H9 (cell line): ENCODE measurements at regions not wholly inside any gene's neighbourhood (a gene's known extent, or its start where the extent isn't known, plus 50 kb on each side); places are given as distances from the start of the nearest gene placed in this dataset.

Source experiments
- DNase-seq: peaks from one replicate; pipeline ENCODE4 v3.0.0-alpha.2; 2017
- H2AFZ ChIP-seq: one replicate; pipeline ENCODE4 v1.6.1; 2013; ENCODE audit warnings: mild to moderate bottlenecking, low read length, control low read depth, moderate library complexity
- H2AK5ac ChIP-seq: 2 replicates; pipeline ENCODE4 v1.6.1; 2013; ENCODE audit warnings: low read length, control low read depth, mixed read lengths; ENCODE audit not compliant: insufficient read length
- H2BK120ac ChIP-seq: one replicate; pipeline ENCODE4 v1.6.1; 2013; ENCODE audit warnings: low read depth, mild to moderate bottlenecking, low read length, control low read depth, inconsistent platforms; ENCODE audit not compliant: poor library complexity, severe bottlenecking
- H2BK12ac ChIP-seq: 2 replicates; pipeline ENCODE4 v1.6.1; 2013; ENCODE audit warnings: low read length, control low read depth, mixed read lengths, low read depth; ENCODE audit not compliant: insufficient read length
- H2BK15ac ChIP-seq: 2 replicates; pipeline ENCODE4 v1.6.1; 2013; ENCODE audit warnings: low read depth, low read length, control low read depth
- H2BK20ac ChIP-seq: one replicate; pipeline ENCODE4 v1.6.1; 2013; ENCODE audit warnings: low read depth, mild to moderate bottlenecking, low read length, control low read depth, inconsistent platforms; ENCODE audit not compliant: poor library complexity, severe bottlenecking
- H2BK5ac ChIP-seq: 2 replicates; pipeline ENCODE4 v1.6.1; 2013; ENCODE audit warnings: low read length, control low read depth, mixed read lengths; ENCODE audit not compliant: insufficient read length
- H3K14ac ChIP-seq: 2 replicates; pipeline ENCODE4 v1.6.1; 2013; ENCODE audit warnings: low read length, control low read depth; ENCODE audit not compliant: insufficient read depth
- H3K18ac ChIP-seq: 2 replicates; pipeline ENCODE4 v1.6.1; 2013; ENCODE audit warnings: low read depth, mild to moderate bottlenecking, mixed read lengths, low read length, control low read depth; ENCODE audit not compliant: insufficient read length
- H3K23ac ChIP-seq: 2 replicates; pipeline ENCODE4 v1.6.1; 2013; ENCODE audit warnings: low read length, control low read depth, mixed read lengths, low read depth; ENCODE audit not compliant: insufficient read length
- H3K23me2 ChIP-seq: 2 replicates; pipeline ENCODE4 v1.6.1; 2013; ENCODE audit warnings: low read depth, mild to moderate bottlenecking, mixed read lengths, low read length, control low read depth; ENCODE audit not compliant: insufficient read length, poor library complexity, severe bottlenecking
- H3K27ac ChIP-seq: 2 replicates; pipeline ENCODE4 v1.5.1; 2013; ENCODE audit warnings: low read length, control low read depth, mixed read lengths, low read depth; ENCODE audit not compliant: insufficient read length
- H3K27me3 ChIP-seq: 2 replicates; pipeline ENCODE4 v1.6.1; 2013; ENCODE audit warnings: low read length, control low read depth, inconsistent platforms; ENCODE audit not compliant: insufficient read depth
- H3K4ac ChIP-seq: 2 replicates; pipeline ENCODE4 v1.6.1; 2013; ENCODE audit warnings: low read depth, mild to moderate bottlenecking, control low read depth, inconsistent platforms, low read length, moderate library complexity
- H3K4me1 ChIP-seq: 2 replicates; pipeline ENCODE4 v1.6.1; 2013; ENCODE audit warnings: low read length, control low read depth, inconsistent platforms; ENCODE audit not compliant: insufficient read depth
- H3K4me2 ChIP-seq: 2 replicates; pipeline ENCODE4 v1.6.1; 2013; ENCODE audit warnings: low read length, control low read depth, mixed read lengths; ENCODE audit not compliant: insufficient read length, insufficient read depth
- H3K56ac ChIP-seq: 2 replicates; pipeline ENCODE4 v1.6.1; 2013; ENCODE audit warnings: low read depth, mild to moderate bottlenecking, mixed read lengths, low read length, control low read depth; ENCODE audit not compliant: insufficient read length
- H3K79me1 ChIP-seq: 2 replicates; pipeline ENCODE4 v1.6.1; 2013; ENCODE audit warnings: low read depth, mild to moderate bottlenecking, moderate library complexity, low read length, control low read depth, inconsistent platforms; ENCODE audit not compliant: insufficient read depth, poor library complexity, severe bottlenecking
- H3K79me2 ChIP-seq: 2 replicates; pipeline ENCODE4 v1.6.1; 2013; ENCODE audit warnings: low read length, control low read depth, inconsistent platforms; ENCODE audit not compliant: insufficient read depth
- H3K9ac ChIP-seq: 2 replicates; pipeline ENCODE4 v1.6.1; 2013; ENCODE audit warnings: low read length, control low read depth, mixed read lengths; ENCODE audit not compliant: insufficient read length; ENCODE audit errors: extremely low read depth
- H3K9me3 ChIP-seq: one replicate; pipeline ENCODE4 v1.6.1; 2013; ENCODE audit warnings: low read depth, low read length, inconsistent platforms; ENCODE audit not compliant: control insufficient read depth
- H3T11ph ChIP-seq: one replicate; pipeline ENCODE4 v1.6.1; 2013; ENCODE audit warnings: mild to moderate bottlenecking, low read length, control low read depth, inconsistent platforms
- H4K20me1 ChIP-seq: one replicate; pipeline ENCODE4 v1.6.1; 2013; ENCODE audit not compliant: control insufficient read depth, insufficient read length, insufficient read depth
- H4K5ac ChIP-seq: 2 replicates; pipeline ENCODE4 v1.6.1; 2013; ENCODE audit warnings: low read depth, mild to moderate bottlenecking, mixed read lengths, low read length, control low read depth; ENCODE audit not compliant: insufficient read length
- H4K8ac ChIP-seq: replicated peaks from 2 replicates; pipeline ENCODE4 v1.6.1; 2013; ENCODE audit warnings: low read length, control low read depth, mixed read lengths, low read depth; ENCODE audit not compliant: insufficient read length
- H4K91ac ChIP-seq: 2 replicates; pipeline ENCODE4 v1.6.1; 2013; ENCODE audit warnings: low read depth, mild to moderate bottlenecking, moderate library complexity, mixed read lengths, low read length, control low read depth; ENCODE audit not compliant: insufficient read length
- H3K27ac Mint-ChIP-seq, 3 experiments: 2 replicates in 2 of 3; 3 replicates in 1 of 3; pipeline ENCODE4 v1.8.0; 2020 to 2021; ENCODE audit warnings: mixed read lengths in 3 of 3, mild to moderate bottlenecking in 1 of 3, moderate library complexity in 1 of 3
- H3K27me3 Mint-ChIP-seq: 2 replicates; pipeline ENCODE4 v1.8.0; 2021; ENCODE audit warnings: low read depth, mild to moderate bottlenecking, moderate library complexity, mixed read lengths
- H3K36me3 Mint-ChIP-seq, 3 experiments: 2 replicates in 2 of 3; 3 replicates in 1 of 3; pipeline ENCODE4 v1.8.0; 2020 to 2021; ENCODE audit warnings: low read depth in 3 of 3, mixed read lengths in 3 of 3; ENCODE audit not compliant: insufficient read depth in 1 of 3
- H3K4me1 Mint-ChIP-seq, 2 experiments: 2 replicates each; pipeline ENCODE4 v1.8.0; 2020; ENCODE audit warnings: mixed read lengths in 2 of 2
- H3K4me3 Mint-ChIP-seq, 2 experiments: 2 replicates in 1 of 2; 3 replicates in 1 of 2; pipeline ENCODE4 v1.8.0; 2020 to 2021; ENCODE audit warnings: mild to moderate bottlenecking in 2 of 2, mixed read lengths in 2 of 2, moderate library complexity in 1 of 2
- H3K9me3 Mint-ChIP-seq, 2 experiments: 2 replicates in 1 of 2; 3 replicates in 1 of 2; pipeline ENCODE4 v1.8.0; 2020; ENCODE audit warnings: mild to moderate bottlenecking in 2 of 2, mixed read lengths in 2 of 2, moderate library complexity in 1 of 2
- CTCF ChIP-seq: fragments of 200-600 bp; sonication (generic); conservative IDR thresholded peaks from 3 replicates; pipeline ENCODE4 v1.8.0; 2021; ENCODE audit warnings: antibody characterized with exemption, mild to moderate bottlenecking
- WGBS: extraction: QIAGEN DNeasy Blood & Tissue Kit; methylation state at CpG from one replicate; pipeline ENCODE4 v1.1.7; 2013; ENCODE audit warnings: missing lambda C conversion rate, low lambda C conversion rate, mixed read lengths; ENCODE audit not compliant: insufficient read length; ENCODE audit errors: extremely low coverage; 5-methylcytosine and 5-hydroxymethylcytosine counted together

GRCh38 chr4:103484521-103484920 is 235.3 kb downstream of the TACR3 start:
- no peaks in the 10 kb centered on the region for H3K79me2 ChIP-seq
- DNase-seq: no peak
- H3K4me1 ChIP-seq: no peaks in the 10 kb centered on the region
- H3K79me1 ChIP-seq: no peaks in the 10 kb centered on the region
- H2BK20ac ChIP-seq: no peak overlapping the region
- H4K8ac ChIP-seq: no peak overlapping the region
- H3K18ac ChIP-seq: no peak overlapping the region
- no peaks in the 10 kb centered on the region for H3K23me2 ChIP-seq
- no peak overlapping the region for H3K4ac ChIP-seq
- H2AFZ ChIP-seq: no peak overlapping the region
- no peak overlapping the region for H3K27ac Mint-ChIP-seq
- no peak overlapping the region for H2BK120ac ChIP-seq
- H2AK5ac ChIP-seq: no peak overlapping the region
- no peaks in the 10 kb centered on the region; the same call in 1 of the 2 replicates for H3K27me3 Mint-ChIP-seq
- no peak overlapping the region for H2BK12ac ChIP-seq
- no peaks in the 10 kb centered on the region for H3K27me3 ChIP-seq
- H4K91ac ChIP-seq: no peak overlapping the region
- no peak overlapping the region for H2BK15ac ChIP-seq
- H3K56ac ChIP-seq: no peak overlapping the region
- no peak overlapping the region for H3T11ph ChIP-seq
- no peak overlapping the region for H3K23ac ChIP-seq
- no peak overlapping the region for H3K4me2 ChIP-seq
- H3K9me3 ChIP-seq: no peaks in the 10 kb centered on the region
- H3K9ac ChIP-seq: no peak overlapping the region
- no peaks in the 10 kb centered on the region for H3K4me1 Mint-ChIP-seq
- H3K36me3 Mint-ChIP-seq: peaks cover 0 to 7% (median 0%) of the 10 kb centered on the region in 3 experiments; a peak in 4 of 7 replicates
- H2BK5ac ChIP-seq: no peak overlapping the region
- no peak overlapping the region for H3K14ac ChIP-seq
- TF ChIP-seq CTCF: no peak
- no CpG with 5 or more reads among the region's 3 CpGs for WGBS
- H4K5ac ChIP-seq: no peak overlapping the region
- peaks cover 5 to 11% of the 10 kb centered on the region in 2 experiments; a peak in 3 of 5 replicates for H3K9me3 Mint-ChIP-seq
- H3K27ac ChIP-seq: no peak overlapping the region
- no peak overlapping the region for H3K4me3 Mint-ChIP-seq
- no peaks in the 10 kb centered on the region for H4K20me1 ChIP-seq
